Stimulated activated CD8-positive, alpha-beta memory T cell treated with anti-CD3 and anti-CD28 coated beads, Interleukin-15, amount 100 ng/mL, for 24 hours (primary cell): ENCODE measurements at regions not wholly inside any gene's neighbourhood (a gene's known extent, or its start where the extent isn't known, plus 50 kb on each side); places are given as distances from the start of the nearest gene placed in this dataset.

Source experiments
- DNase-seq: peaks from one replicate; pipeline ENCODE4 v3.0.0-alpha.2; 2020; ENCODE audit warnings: low read depth

GRCh38 chr6:148044921-148045320, 297.7 kb upstream of the SASH1 start:
- DNase-seq: no peak

GRCh38 chr6:148053209-148053608, 289.4 kb upstream of the SASH1 start:
- DNase-seq: no peak

GRCh38 chr6:148053796-148054195, 288.8 kb upstream of the SASH1 start:
- DNase-seq: no peak

GRCh38 chr6:148054219-148054618, 288.4 kb upstream of the SASH1 start:
- no peak for DNase-seq

- DNase-seq: no peak
Measured at GRCh38 chr6:148055419-148055818, 287.2 kb upstream of the SASH1 start.

- no peak for DNase-seq
Measured at GRCh38 chr6:148059869-148060268, 282.8 kb upstream of the SASH1 start.

GRCh38 chr6:148064406-148065134, 278.1 kb upstream of the SASH1 start:
- no peak for DNase-seq

- no peak for DNase-seq
Measured at GRCh38 chr6:148068437-148069061, 274.1 kb upstream of the SASH1 start.

- DNase-seq: no peak
Measured at GRCh38 chr6:148069256-148069655, 273.4 kb upstream of the SASH1 start.

- DNase-seq: no peak
Measured at GRCh38 chr6:148074291-148074690, 268.3 kb upstream of the SASH1 start.

- no peak for DNase-seq
Measured at GRCh38 chr6:148074738-148075137, 267.9 kb upstream of the SASH1 start.

GRCh38 chr6:148075352-148075751, 267.3 kb upstream of the SASH1 start:
- no peak for DNase-seq

- DNase-seq: no peak
Measured at GRCh38 chr6:148076051-148076450, 266.6 kb upstream of the SASH1 start.

- DNase-seq: no peak
Measured at GRCh38 chr6:148080315-148080714, 262.3 kb upstream of the SASH1 start.

GRCh38 chr6:148081076-148081475, 261.6 kb upstream of the SASH1 start:
- no peak for DNase-seq

GRCh38 chr6:148082044-148082443, 260.6 kb upstream of the SASH1 start:
- no peak for DNase-seq

GRCh38 chr6:148082696-148083095, 259.9 kb upstream of the SASH1 start:
- no peak for DNase-seq

GRCh38 chr6:148085631-148086331, 256.9 kb upstream of the SASH1 start:
- DNase-seq: no peak

GRCh38 chr6:148086386-148086785, 256.3 kb upstream of the SASH1 start:
- DNase-seq: no peak

- DNase-seq: no peak
Measured at GRCh38 chr6:148086843-148087242, 255.8 kb upstream of the SASH1 start.

- no peak for DNase-seq
Measured at GRCh38 chr6:148087659-148088058, 255.0 kb upstream of the SASH1 start.

- DNase-seq: no peak
Measured at GRCh38 chr6:148090326-148090725, 252.3 kb upstream of the SASH1 start.

- DNase-seq: no peak
Measured at GRCh38 chr6:148091394-148091793, 251.2 kb upstream of the SASH1 start.
